Mucosa of descending colon (tissue), 3 donors: ENCODE measurements at regions not wholly inside any gene's neighbourhood (a gene's known extent, or its start where the extent isn't known, plus 50 kb on each side); places are given as distances from the start of the nearest gene placed in this dataset.

ENCODE experiments used
- ATAC-seq: fragments of 200-7000 bp; cut with Tn5 transposase; one replicate; pipeline ENCODE4 v1.9.1; 2020; ENCODE audit warnings: mild to moderate bottlenecking, moderate library complexity
- DNase-seq, 3 donors: peaks; one replicate each; pipeline ENCODE4 v3.0.0-alpha.2; 2020
- H3K36me3 ChIP-seq: fragments of 200-600 bp; one replicate; pipeline ENCODE4 v1.8.0; 2021; ENCODE audit warnings: low read depth, mild to moderate bottlenecking
- H3K4me1 ChIP-seq: fragments of 200-600 bp; one replicate; pipeline ENCODE4 v1.8.0; 2021; ENCODE audit warnings: low read depth, mild to moderate bottlenecking
- H3K4me3 ChIP-seq: fragments of 200-600 bp; one replicate; pipeline ENCODE4 v1.8.0; 2021; ENCODE audit warnings: mild to moderate bottlenecking
- H3K9me3 ChIP-seq: fragments of 200-600 bp; one replicate; pipeline ENCODE4 v1.8.0; 2021; ENCODE audit warnings: mild to moderate bottlenecking
- CTCF ChIP-seq: fragments of 200-600 bp; IDR thresholded peaks from one replicate; pipeline ENCODE4 v1.8.0; 2022; ENCODE audit warnings: antibody characterized with exemption, mild to moderate bottlenecking
- intact Hi-C, 2 donors: fragments of 100-400 bp; cut with DNase I in 1 of 2; cut with micrococcal nuclease in 1 of 2; formaldehyde crosslinking; loops; one replicate each; pipeline versions ENCODE4 v1.11.0 to v1.11.1; 2022; cut with DNase I, micrococcal nuclease
- donor health status: DM: no; HTN: no; CAD: no; lungs with moderate emphysema.
- donor health status: DM: no; HTN: no; CAD: no.
- donor health status: DM: no; HTN: yes; CAD: no.

GRCh38 chr5:105739732-105740131 lies 1931.0 kb downstream of the EFNA5 start:
- TF ChIP-seq CTCF, result no peak
- no peak overlapping the region for H3K4me3 ChIP-seq
- H3K9me3 ChIP-seq, result no peaks in the 10 kb centered on the region
- H3K4me1 ChIP-seq, result no peaks in the 10 kb centered on the region
- H3K36me3 ChIP-seq, result no peaks in the 10 kb centered on the region
- intact Hi-C loops, result no loop called here
- no peak for DNase-seq
- ATAC-seq, result no peak

- no peak for DNase-seq
- no peak for ATAC-seq
- H3K4me3 ChIP-seq, result no peak overlapping the region
These were observed 1935.0 kb downstream of the EFNA5 start for GRCh38 chr5:105735704-105736103.

DNA sequence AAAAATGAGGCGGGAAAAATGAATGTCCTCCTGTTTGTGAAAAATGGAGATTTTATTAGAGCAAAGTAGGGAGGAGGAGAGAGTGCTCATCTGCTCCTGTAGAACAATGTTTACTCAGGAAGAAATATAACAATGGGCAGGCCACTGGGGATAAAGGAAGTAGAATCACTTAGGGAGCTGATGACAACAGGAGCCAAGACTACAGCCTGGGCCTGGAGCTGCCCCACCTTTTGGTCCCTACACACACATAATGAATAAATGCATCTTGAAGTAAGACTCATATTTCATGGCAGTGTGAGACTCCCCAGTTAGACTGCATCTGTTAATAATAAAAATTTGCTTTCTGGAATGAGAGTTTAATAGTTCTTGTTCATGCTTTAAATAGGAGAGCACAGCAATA lies 1939.8 kb downstream of the EFNA5 start:
- Histone ChIP-seq H3K4me3 (no peak overlapping the region), H3K9me3 (no peaks in the 10 kb centered on the region), H3K4me1 (no peaks in the 10 kb centered on the region), H3K36me3 (no peaks in the 10 kb centered on the region)
- no peak for TF ChIP-seq CTCF
- no peak for ATAC-seq
- no peak for DNase-seq
- intact Hi-C loops, result no loop called here

More at GRCh38 chr5:105735704-105736103, 1935.0 kb downstream of the EFNA5 start:
- H3K4me1 ChIP-seq, result no peaks in the 10 kb centered on the region
- intact Hi-C loops, result no loop called here
- no peaks in the 10 kb centered on the region for H3K36me3 ChIP-seq
- TF ChIP-seq CTCF, result no peak
- no peaks in the 10 kb centered on the region for H3K9me3 ChIP-seq

- no peak for ATAC-seq
- Histone ChIP-seq H3K4me1 (no peaks in the 10 kb centered on the region), H3K4me3 (no peak overlapping the region), H3K36me3 (no peaks in the 10 kb centered on the region), H3K9me3 (peaks cover 4% of the 10 kb centered on the region)
- no peak for TF ChIP-seq CTCF
- intact Hi-C loops, result no loop called here
- no peak for DNase-seq
These were observed 1944.6 kb downstream of the EFNA5 start for GRCh38 chr5:105726093-105726492.

GRCh38 chr5:105708442-105708841 lies 1962.3 kb downstream of the EFNA5 start:
- H3K9me3 ChIP-seq, result no peaks in the 10 kb centered on the region
- intact Hi-C loops, result no loop called here
- TF ChIP-seq CTCF, result no peak
- no peak for ATAC-seq
- no peak for DNase-seq
- H3K4me3 ChIP-seq, result no peak overlapping the region
- no peaks in the 10 kb centered on the region for H3K36me3 ChIP-seq
- no peaks in the 10 kb centered on the region for H3K4me1 ChIP-seq

GRCh38 chr5:105702323-105702722 lies 1968.4 kb downstream of the EFNA5 start:
- Histone ChIP-seq H3K9me3 (peaks cover 16% of the 10 kb centered on the region), H3K36me3 (no peaks in the 10 kb centered on the region), H3K4me1 (no peaks in the 10 kb centered on the region), H3K4me3 (no peak overlapping the region)
- ATAC-seq, result no peak
- DNase-seq, result no peak
- no peak for TF ChIP-seq CTCF
- intact Hi-C loops, result no loop called here
